K562 (cell line): ENCODE measurements at regions not wholly inside any gene's neighbourhood (a gene's known extent, or its start where the extent isn't known, plus 50 kb on each side); places are given as distances from the start of the nearest gene placed in this dataset.

ENCODE experiments used
- ATAC-seq: fragments of 200-7000 bp; cut with Tn5 transposase; 3 replicates; pipeline ENCODE4 v1.9.1; 2020; ENCODE audit warnings: moderate library complexity
- BruUV-seq: library from RNA; stranded (reverse); fragments of 400-500 nt; replicated peaks from 2 replicates; lab custom pipeline; 2021; lab: Mats Ljungman, UMichigan
- CTCF ChIA-PET: fragments of 300-600 bp; formaldehyde crosslinking; extraction: SDS; loops from one replicate; lab custom pipeline; 2021; ENCODE audit warnings: low intra/inter-chr PET ratio; lab: Yijun Ruan, JAX
- POLR2A ChIA-PET: fragments of 300-600, 350-650 bp; sonication (Branson Sonifier 250); formaldehyde crosslinking; extraction: SDS; loops from one replicate; lab custom pipeline; 2021; ENCODE audit warnings: antibody characterized with exemption, inconsistent platforms; lab: Yijun Ruan, JAX
- DNase-seq, 4 experiments: peaks; one replicate each; pipeline versions ENCODE4 v3.0.0 to v3.0.0-alpha.2; 2011 to 2018; ENCODE audit warnings: low spot score in 3 of 4, mixed read lengths in 3 of 4; ENCODE audit errors: extremely low read depth in 1 of 4
- FAIRE-seq: peaks from 2 replicates; lab custom pipeline; 2011; peaks lifted over from hg19 to GRCh38; lab: Jason Lieb, UNC
- H2AFZ ChIP-seq: 2 replicates; pipeline ENCODE4 v1.6.0; 2011; ENCODE audit warnings: low read depth, low read length, control low read depth, inconsistent platforms
- H3K27ac ChIP-seq: fragments of 200-600 bp; 3 replicates; pipeline ENCODE4 v1.8.0; 2011; ENCODE audit warnings: low read depth, mild to moderate bottlenecking, control low read depth, inconsistent platforms, low read length, moderate library complexity, mixed read lengths; ENCODE audit errors: extremely low read depth
- H3K27me3 ChIP-seq, 2 experiments: fragments of 300-600 bp in 1 of 2; 2 replicates in 1 of 2; 3 replicates in 1 of 2; pipeline versions ENCODE4 v1.6.0 to v1.8.0; 2011; ENCODE audit warnings: inconsistent platforms in 2 of 2, low read length in 2 of 2, mild to moderate bottlenecking in 1 of 2, mixed read lengths in 1 of 2, moderate library complexity in 1 of 2; ENCODE audit not compliant: control insufficient read depth in 2 of 2, insufficient read depth in 2 of 2
- H3K36me3 ChIP-seq: fragments of 300-600 bp; 3 replicates; pipeline ENCODE4 v1.8.0; 2011; ENCODE audit warnings: mild to moderate bottlenecking, low read length, inconsistent platforms; ENCODE audit not compliant: control insufficient read depth, insufficient read depth
- H3K4me1 ChIP-seq, 2 experiments: fragments of 200-600 bp in 1 of 2; replicated peaks in 1 of 2; 2 replicates in 1 of 2; 3 replicates in 1 of 2; pipeline versions ENCODE4 v1.5.1 to v1.8.0; 2011; ENCODE audit warnings: inconsistent platforms in 2 of 2, low read length in 2 of 2, mild to moderate bottlenecking in 1 of 2, mixed read lengths in 1 of 2, moderate library complexity in 1 of 2; ENCODE audit not compliant: control insufficient read depth in 2 of 2, insufficient read depth in 2 of 2
- H3K4me2 ChIP-seq: 2 replicates; pipeline ENCODE4 v1.6.1; 2011; ENCODE audit warnings: low read length, control low read depth, inconsistent platforms, mixed read lengths; ENCODE audit not compliant: insufficient read depth
- H3K4me3 ChIP-seq: fragments of 200-600 bp; sonication (generic), shearing (Covaris generic); 2 replicates; pipeline ENCODE4 v1.5.1; 2016; ENCODE audit warnings: control low read depth, inconsistent platforms
- H3K79me2 ChIP-seq: fragments of 200-600 bp; 3 replicates; pipeline ENCODE4 v1.8.0; 2011; ENCODE audit warnings: low read length, inconsistent platforms; ENCODE audit not compliant: control insufficient read depth, insufficient read depth
- H3K9ac ChIP-seq, 2 experiments: 2 replicates each; pipeline versions ENCODE4 v1.6.0 to v1.6.1; 2011; ENCODE audit warnings: low read depth in 2 of 2, low read length in 2 of 2, control low read depth in 1 of 2, inconsistent platforms in 1 of 2, mild to moderate bottlenecking in 1 of 2, mixed read lengths in 1 of 2; ENCODE audit not compliant: insufficient read depth in 1 of 2
- H3K9me1 ChIP-seq: one replicate; pipeline ENCODE4 v1.6.0; 2011; ENCODE audit warnings: inconsistent platforms, mild to moderate bottlenecking, low read length, moderate library complexity; ENCODE audit not compliant: control insufficient read depth, insufficient read depth
- H3K9me3 ChIP-seq: replicated peaks from 2 replicates; pipeline ENCODE4 v1.5.1; 2011; ENCODE audit warnings: low read depth, low read length, inconsistent platforms; ENCODE audit not compliant: control insufficient read depth, insufficient read depth
- H4K20me1 ChIP-seq: replicated peaks from 2 replicates; pipeline ENCODE4 v1.6.1; 2011; ENCODE audit warnings: low read length, inconsistent platforms, mixed read lengths; ENCODE audit not compliant: control insufficient read depth, insufficient read depth
- ATF7 ChIP-seq: fragments of 450-650 bp; IDR thresholded peaks from 2 replicates; pipeline ENCODE4 v1.7.1; 2014; ENCODE audit warnings: mild to moderate bottlenecking, moderate library complexity
- DNMT1 ChIP-seq: fragments of 450-650 bp; IDR thresholded peaks from 2 replicates; pipeline ENCODE4 v1.6.1; 2016; ENCODE audit warnings: antibody characterized with exemption, mild to moderate bottlenecking
- IFI16 ChIP-seq: fragments of 250-450 bp; sonication (Bioruptor Pico); IDR thresholded peaks from 2 replicates; pipeline ENCODE4 v2.1.2; 2022; ENCODE audit warnings: mild to moderate bottlenecking, inconsistent platforms
- MEIS2 ChIP-seq: fragments of 450-650 bp; IDR thresholded peaks from 2 replicates; pipeline ENCODE4 v1.6.1; 2014; ENCODE audit warnings: mild to moderate bottlenecking; ENCODE audit not compliant: partially characterized antibody
- PBX2 ChIP-seq, 2 experiments: IDR thresholded peaks in 1 of 2; conservative IDR thresholded peaks in 1 of 2; 2 replicates each; pipeline ENCODE4 v1.6.1; 2016; ENCODE audit warnings: low read depth in 2 of 2, mild to moderate bottlenecking in 1 of 2, missing compliant biosample characterization in 1 of 2, missing genetic modification characterization in 1 of 2, moderate library complexity in 1 of 2
- RUNX1 ChIP-seq: sonication (generic); IDR thresholded peaks from 2 replicates; pipeline ENCODE4 v1.6.1; 2016; ENCODE audit warnings: antibody characterized with exemption, low read depth
- THAP12 ChIP-seq: fragments of 250-450 bp; sonication (Bioruptor Pico); IDR thresholded peaks from 2 replicates; pipeline ENCODE4 v1.9.0; 2021; ENCODE audit warnings: mild to moderate bottlenecking, inconsistent platforms
- WGBS: fragments of 100-300 bp; shearing (Covaris generic); methylation state at CpG from one replicate; pipeline ENCODE4 v1.1.6; 2016; ENCODE audit warnings: low coverage, mixed read lengths; ENCODE audit not compliant: insufficient coverage; ENCODE audit errors: missing lambda C conversion rate; 5-methylcytosine and 5-hydroxymethylcytosine counted together
- in situ Hi-C: fragments of 300-500 bp; cut with MboI; formaldehyde crosslinking; loops from 4 replicates; pipeline ENCODE4 v1.15.0; 2018; ENCODE audit warnings: inconsistent platforms, mixed read lengths
- intact Hi-C: fragments of 100-400 bp; cut with micrococcal nuclease; formaldehyde crosslinking; loops from 2 replicates; pipeline ENCODE4 v1.14.2; 2022

- H3K4me3 ChIP-seq: no peak overlapping the region
- CTCF ChIA-PET: no interaction called here
- no peak overlapping the region for H3K27ac ChIP-seq
- POLR2A ChIA-PET: no interaction called here
- no peaks in the 10 kb centered on the region; the same call in 1 of the 2 replicates for H4K20me1 ChIP-seq
- no peak for FAIRE-seq
- WGBS: 0% methylated on average over 1 of the region's 1 CpG
- H3K9me1 ChIP-seq: no peaks in the 10 kb centered on the region
- in situ Hi-C loops: no loop called here
- H3K27me3 ChIP-seq: peaks cover 5 to 8% of the 10 kb centered on the region in 2 experiments; a peak in 2 of 5 replicates
- no peaks in the 10 kb centered on the region for H3K36me3 ChIP-seq
- DNase-seq: no peak
- intact Hi-C loops: no loop called here
- no peak overlapping the region for H3K9ac ChIP-seq
- TF ChIP-seq ATF7: no peak
- BruUV-seq: no TSS peak
- ATAC-seq: no peak
- no peak overlapping the region for H2AFZ ChIP-seq
- H3K9me3 ChIP-seq: peaks cover 2% of the 10 kb centered on the region
- no peak overlapping the region for H3K4me2 ChIP-seq
- no peaks in the 10 kb centered on the region for H3K79me2 ChIP-seq
- H3K4me1 ChIP-seq: no peaks in the 10 kb centered on the region
Measured at GRCh38 chr4:56208103-56208502, 179.2 kb downstream of the AASDH start.

- no TSS peak for BruUV-seq
- peaks cover 2% of the 10 kb centered on the region for H3K9me3 ChIP-seq
- peaks cover 8% of the 10 kb centered on the region in 2 experiments; a peak in 2 of 5 replicates for H3K27me3 ChIP-seq
- no peak overlapping the region for H3K4me2 ChIP-seq
- no peak overlapping the region for H3K4me3 ChIP-seq
- 0% methylated on average over 4 of the region's 4 CpGs for WGBS
- in situ Hi-C loops (no loop called here), intact Hi-C loops (no loop called here)
- no peaks in the 10 kb centered on the region for H3K9me1 ChIP-seq
- FAIRE-seq: no peak
- no peak overlapping the region for H3K27ac ChIP-seq
- H3K9ac ChIP-seq: no peak overlapping the region
- H2AFZ ChIP-seq: no peak overlapping the region
- no peaks in the 10 kb centered on the region; the same call in 1 of the 2 replicates for H4K20me1 ChIP-seq
- no peak for ATAC-seq
- H3K4me1 ChIP-seq: no peaks in the 10 kb centered on the region
- ChIA-PET POLR2A (no interaction called here), CTCF (no interaction called here)
- H3K79me2 ChIP-seq: no peaks in the 10 kb centered on the region
- no peaks in the 10 kb centered on the region for H3K36me3 ChIP-seq
- TF ChIP-seq MEIS2 (peak; percentile 51), DNMT1 (no peak), IFI16 (CRISPR knock-in tag) (no peak), THAP12 (CRISPR knock-in tag) (no peak), PBX2 (CRISPR knock-in tag; IDR thresholded peaks at IDR 0.05; ENCODE audit: low read depth) (no peak), PBX2 (tag; conservative IDR thresholded peaks at IDR 0.05; ENCODE audit: low read depth) (0 out of 2 replicates have a peak, but pooled peaks have one; percentile 27), RUNX1 (no peak)
- DNase-seq: no peak
Measured at GRCh38 chr4:56206258-56206657, 181.0 kb downstream of the AASDH start.
